ENCODE measurements at regions not wholly inside any gene's neighbourhood (a gene's known extent, or its start where the extent isn't known, plus 50 kb on each side); places are given as distances from the start of the nearest gene placed in this dataset.

- TF ChIP-seq CTCF (IDR thresholded peaks at IDR 0.05) (no peak), EP300 (IDR thresholded peaks at IDR 0.05) (no peak), POLR2A (IDR thresholded peaks at IDR 0.05; ENCODE audit: low read depth) (no peak), POLR2AphosphoS5 (IDR thresholded peaks at IDR 0.05) (no peak)
These were observed 1326.3 kb downstream of the C4orf33 start for GRCh38 chr4:130422261-130422660.
